Immature natural killer cell (primary cell): ENCODE measurements at regions not wholly inside any gene's neighbourhood (a gene's known extent, or its start where the extent isn't known, plus 50 kb on each side); places are given as distances from the start of the nearest gene placed in this dataset.

ENCODE experiments used
- DNase-seq, 3 donors: peaks; one replicate each; pipeline ENCODE4 v3.0.0; 2022; ENCODE audit warnings: mixed read lengths in 1 of 3
- H3K27ac Mint-ChIP-seq, 6 donors: one replicate each; pipeline ENCODE4 v1.8.0; 2020; ENCODE audit warnings: mixed read lengths in 6 of 6, mild to moderate bottlenecking in 5 of 6, inconsistent platforms in 4 of 6, moderate library complexity in 3 of 6
- H3K27me3 Mint-ChIP-seq, 3 donors: one replicate each; pipeline ENCODE4 v1.8.0; 2020 to 2021; ENCODE audit warnings: low read depth in 3 of 3, mild to moderate bottlenecking in 3 of 3, mixed read lengths in 3 of 3, moderate library complexity in 3 of 3, inconsistent platforms in 1 of 3
- H3K36me3 Mint-ChIP-seq, 3 donors: one replicate each; pipeline ENCODE4 v1.8.0; 2020; ENCODE audit warnings: mixed read lengths in 3 of 3, inconsistent platforms in 2 of 3, mild to moderate bottlenecking in 2 of 3
- H3K4me1 Mint-ChIP-seq, 2 donors: one replicate each; pipeline ENCODE4 v1.8.0; 2020; ENCODE audit warnings: inconsistent platforms in 2 of 2, mild to moderate bottlenecking in 2 of 2, mixed read lengths in 2 of 2, moderate library complexity in 1 of 2
- H3K4me3 Mint-ChIP-seq, 5 donors: one replicate each; pipeline ENCODE4 v1.8.0; 2020; ENCODE audit warnings: mild to moderate bottlenecking in 5 of 5, mixed read lengths in 5 of 5, inconsistent platforms in 3 of 5, moderate library complexity in 3 of 5
- H3K9me3 Mint-ChIP-seq, 6 donors: one replicate each; pipeline ENCODE4 v1.8.0; 2020; ENCODE audit warnings: mild to moderate bottlenecking in 6 of 6, mixed read lengths in 6 of 6, inconsistent platforms in 4 of 6, moderate library complexity in 3 of 6

DNA sequence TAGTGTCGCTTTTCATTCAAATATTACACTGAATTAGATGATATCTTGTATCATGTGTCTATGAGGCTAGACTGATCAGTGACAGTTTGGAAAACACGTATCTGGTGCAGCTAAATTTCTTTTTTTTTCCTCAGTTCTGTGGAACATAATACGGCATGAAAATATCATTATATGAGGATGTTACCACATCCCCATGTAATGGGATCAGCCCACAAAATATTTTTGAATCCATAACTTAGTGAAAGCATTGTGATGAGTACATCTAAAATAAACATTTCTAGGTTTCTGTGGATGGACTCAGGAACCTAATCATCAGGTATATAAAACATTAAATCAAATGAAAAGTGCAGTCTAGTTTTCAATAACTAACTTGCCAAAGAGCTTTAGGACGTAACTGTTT, 356.3 kb downstream of the USP25 start:
- DNase-seq, result no peak
- H3K9me3 Mint-ChIP-seq, result peaks cover 0 to 2% (median 0%) of the 10 kb centered on the region in 6 donors
- H3K27me3 Mint-ChIP-seq, result no peaks in the 10 kb centered on the region
- no peak overlapping the region for H3K27ac Mint-ChIP-seq
- H3K4me3 Mint-ChIP-seq, result no peak overlapping the region
- no peaks in the 10 kb centered on the region for H3K36me3 Mint-ChIP-seq
- H3K4me1 Mint-ChIP-seq, result no peaks in the 10 kb centered on the region

DNA sequence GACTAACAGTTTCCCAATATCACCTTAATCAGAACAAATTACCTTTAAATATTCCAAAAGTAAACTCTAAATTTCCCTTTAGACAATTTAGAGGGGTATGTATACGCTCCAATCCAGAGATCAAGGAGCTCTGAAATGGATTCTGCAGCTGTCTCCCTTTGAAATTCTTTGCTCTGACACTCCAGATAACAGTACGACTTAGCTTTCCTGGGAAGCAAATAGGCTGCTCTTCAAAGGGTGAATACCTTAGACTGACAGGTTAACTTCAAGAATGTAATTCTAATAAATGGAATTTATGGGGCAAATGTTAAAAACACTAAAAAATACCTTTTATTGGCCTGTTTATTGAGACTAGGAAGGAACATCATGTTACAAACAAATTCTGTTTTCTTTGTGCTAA, 357.2 kb downstream of the USP25 start:
- no peak for DNase-seq
- Mint-ChIP-seq H3K4me3 (no peak overlapping the region), H3K27ac (no peak overlapping the region), H3K27me3 (no peaks in the 10 kb centered on the region), H3K4me1 (no peaks in the 10 kb centered on the region), H3K36me3 (no peaks in the 10 kb centered on the region), H3K9me3 (peaks cover 0 to 2% (median 0%) of the 10 kb centered on the region in 6 donors)

DNA sequence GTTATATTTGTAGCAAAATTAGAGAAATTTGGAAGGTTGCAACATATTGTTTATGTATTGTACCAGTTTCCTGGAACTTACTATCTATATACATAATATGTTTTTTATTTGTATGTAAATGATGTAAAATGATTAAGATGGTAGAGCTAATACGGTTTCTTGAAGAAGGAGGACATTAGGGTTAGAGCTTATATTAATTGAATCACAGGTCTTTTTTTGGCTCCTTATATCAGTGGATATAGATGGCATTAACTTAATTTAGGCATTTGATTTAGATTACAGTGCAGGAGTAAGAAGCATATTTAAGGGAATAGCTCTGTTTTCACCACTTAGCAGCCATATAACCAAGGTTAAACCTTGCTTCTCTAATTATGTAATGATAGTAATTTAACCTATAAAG, 357.7 kb downstream of the USP25 start:
- no peaks in the 10 kb centered on the region for H3K4me1 Mint-ChIP-seq
- H3K27me3 Mint-ChIP-seq, result no peaks in the 10 kb centered on the region
- H3K36me3 Mint-ChIP-seq, result no peaks in the 10 kb centered on the region
- no peak for DNase-seq
- no peak overlapping the region for H3K4me3 Mint-ChIP-seq
- H3K27ac Mint-ChIP-seq, result no peak overlapping the region
- peaks cover 0 to 2% (median 0%) of the 10 kb centered on the region in 6 donors for H3K9me3 Mint-ChIP-seq

DNA sequence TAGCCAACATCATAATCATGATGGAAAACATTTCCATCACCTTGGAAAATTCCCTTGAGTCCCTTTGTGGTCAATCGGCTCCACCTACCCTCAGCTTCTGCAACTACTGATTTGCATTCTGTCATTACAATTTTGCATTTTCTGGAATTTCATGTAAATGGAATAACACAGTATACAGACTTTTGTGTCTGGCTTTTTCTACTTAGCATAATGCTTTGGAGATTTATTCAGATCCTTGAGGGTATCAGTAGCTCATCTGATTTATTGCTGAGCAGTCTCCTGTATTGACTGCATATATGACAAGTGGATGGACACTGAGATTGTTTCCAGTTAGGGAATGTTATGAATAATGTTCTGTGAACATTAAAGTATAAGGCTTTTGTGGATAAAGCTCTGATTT, 358.3 kb downstream of the USP25 start:
- H3K4me3 Mint-ChIP-seq, result no peak overlapping the region
- H3K27me3 Mint-ChIP-seq, result no peaks in the 10 kb centered on the region
- H3K9me3 Mint-ChIP-seq, result peaks cover 0 to 2% (median 0%) of the 10 kb centered on the region in 6 donors
- H3K36me3 Mint-ChIP-seq, result no peaks in the 10 kb centered on the region
- H3K27ac Mint-ChIP-seq, result no peak overlapping the region
- no peak for DNase-seq
- no peaks in the 10 kb centered on the region for H3K4me1 Mint-ChIP-seq

DNA sequence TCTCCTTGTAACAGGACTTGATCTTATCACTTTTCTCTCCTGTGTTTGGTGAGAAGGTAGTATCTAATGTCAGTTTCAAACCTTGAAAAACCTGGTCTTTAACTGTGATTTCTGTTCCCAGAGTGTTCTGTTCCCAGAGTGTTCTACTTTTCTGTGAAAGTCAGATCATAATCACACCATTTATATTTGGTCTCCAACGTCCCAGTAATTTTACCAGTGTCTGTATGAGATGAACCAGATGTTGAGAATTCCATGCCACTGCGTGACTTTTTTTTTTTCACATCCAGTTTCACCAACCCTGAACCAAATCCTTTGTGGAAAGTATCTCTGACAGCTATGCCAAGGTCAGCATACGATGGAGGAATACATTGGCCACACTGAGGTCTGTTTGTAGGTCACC, 365.2 kb downstream of the USP25 start:
- Mint-ChIP-seq H3K36me3 (no peaks in the 10 kb centered on the region), H3K4me1 (no peaks in the 10 kb centered on the region), H3K9me3 (peaks cover 2 to 10% (median 4%) of the 10 kb centered on the region in 6 donors), H3K4me3 (no peak overlapping the region), H3K27ac (no peak overlapping the region), H3K27me3 (no peaks in the 10 kb centered on the region)
- no peak for DNase-seq

- Mint-ChIP-seq H3K27me3 (no peaks in the 10 kb centered on the region), H3K4me1 (no peaks in the 10 kb centered on the region), H3K27ac (no peak overlapping the region), H3K9me3 (peaks cover 2 to 19% (median 8%) of the 10 kb centered on the region in 6 donors), H3K4me3 (no peak overlapping the region), H3K36me3 (no peaks in the 10 kb centered on the region)
- no peak for DNase-seq
Measured at GRCh38 chr21:16096988-16097387, 367.2 kb downstream of the USP25 start.

GRCh38 chr21:16102113-16102512, 372.3 kb downstream of the USP25 start:
- peaks cover 0 to 2% (median 2%) of the 10 kb centered on the region in 3 donors for H3K27me3 Mint-ChIP-seq
- H3K36me3 Mint-ChIP-seq, result no peaks in the 10 kb centered on the region
- peaks cover 4 to 37% (median 9%) of the 10 kb centered on the region in 6 donors for H3K9me3 Mint-ChIP-seq
- H3K4me3 Mint-ChIP-seq, result no peak overlapping the region
- DNase-seq, result no peak
- no peaks in the 10 kb centered on the region for H3K4me1 Mint-ChIP-seq
- no peak overlapping the region for H3K27ac Mint-ChIP-seq

DNA sequence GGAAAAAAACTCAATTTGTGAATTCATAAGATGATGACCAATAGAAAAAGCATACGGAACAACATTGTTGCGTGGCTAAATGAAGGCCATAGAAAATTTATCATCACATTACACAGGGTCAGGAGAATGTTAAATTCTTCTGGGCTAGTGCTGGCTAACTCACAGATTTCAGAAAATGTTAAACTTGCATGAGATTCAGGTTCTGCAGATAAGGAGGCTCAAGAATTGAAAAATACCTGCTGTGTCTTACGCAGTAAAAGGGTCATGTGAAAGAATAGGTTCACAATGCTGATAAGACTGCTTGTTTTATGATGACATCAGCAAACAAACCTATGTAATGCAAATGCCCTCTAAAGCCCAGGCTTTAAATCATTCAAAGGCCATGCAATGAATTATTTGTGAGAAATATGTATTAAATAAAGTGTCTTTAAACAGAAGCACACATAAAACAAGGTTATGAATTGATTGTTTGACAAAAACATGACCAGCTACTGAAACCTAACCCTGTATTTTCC, 378.8 kb downstream of the USP25 start:
- Mint-ChIP-seq H3K27ac (no peak overlapping the region), H3K9me3 (peaks cover 2 to 17% (median 5%) of the 10 kb centered on the region in 6 donors), H3K36me3 (no peaks in the 10 kb centered on the region), H3K4me3 (no peak overlapping the region), H3K27me3 (peaks cover 0 to 2% (median 0%) of the 10 kb centered on the region in 3 donors), H3K4me1 (no peaks in the 10 kb centered on the region)
- no peak for DNase-seq

- Mint-ChIP-seq H3K36me3 (no peaks in the 10 kb centered on the region), H3K4me1 (no peaks in the 10 kb centered on the region)
- DNase-seq, result no peak
Measured at GRCh38 chr21:16113052-16113715, 383.4 kb downstream of the USP25 start.

DNA sequence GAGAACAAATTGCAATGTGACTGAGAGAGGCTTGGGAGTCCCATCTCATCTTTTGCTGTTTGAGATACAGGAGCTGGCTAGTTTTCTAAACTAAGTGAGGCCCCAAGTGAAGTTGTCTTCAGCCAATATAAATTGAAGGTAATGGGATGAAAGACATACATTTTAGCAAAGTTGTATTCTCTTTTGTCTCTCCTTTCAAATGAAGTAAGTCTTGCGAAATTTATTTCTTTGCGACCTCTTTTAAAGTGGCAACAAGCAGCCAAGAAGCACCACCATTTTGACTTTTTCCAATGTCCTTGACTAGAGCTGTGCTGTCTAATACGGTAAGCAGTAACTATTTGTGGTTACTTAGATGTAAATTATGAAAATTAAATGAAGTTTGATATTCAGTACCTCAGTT, 385.7 kb downstream of the USP25 start:
- H3K9me3 Mint-ChIP-seq, result peaks cover 1 to 14% (median 2%) of the 10 kb centered on the region in 6 donors
- no peak for DNase-seq
- H3K27me3 Mint-ChIP-seq, result no peaks in the 10 kb centered on the region
- H3K36me3 Mint-ChIP-seq, result no peaks in the 10 kb centered on the region
- no peak overlapping the region for H3K4me3 Mint-ChIP-seq
- H3K27ac Mint-ChIP-seq, result no peak overlapping the region
- H3K4me1 Mint-ChIP-seq, result no peaks in the 10 kb centered on the region

More at GRCh38 chr21:16113052-16113715, 383.4 kb downstream of the USP25 start:
- Mint-ChIP-seq H3K27me3 (no peaks in the 10 kb centered on the region), H3K4me3 (no peak overlapping the region), H3K9me3 (peaks cover 1 to 14% (median 2%) of the 10 kb centered on the region in 6 donors), H3K27ac (no peak overlapping the region)

GRCh38 chr21:16116069-16116468, 386.3 kb downstream of the USP25 start:
- Mint-ChIP-seq H3K27ac (no peak overlapping the region), H3K27me3 (no peaks in the 10 kb centered on the region), H3K36me3 (no peaks in the 10 kb centered on the region), H3K9me3 (peaks cover 1 to 14% (median 4%) of the 10 kb centered on the region in 6 donors), H3K4me1 (no peaks in the 10 kb centered on the region), H3K4me3 (no peak overlapping the region)
- DNase-seq, result no peak

DNA sequence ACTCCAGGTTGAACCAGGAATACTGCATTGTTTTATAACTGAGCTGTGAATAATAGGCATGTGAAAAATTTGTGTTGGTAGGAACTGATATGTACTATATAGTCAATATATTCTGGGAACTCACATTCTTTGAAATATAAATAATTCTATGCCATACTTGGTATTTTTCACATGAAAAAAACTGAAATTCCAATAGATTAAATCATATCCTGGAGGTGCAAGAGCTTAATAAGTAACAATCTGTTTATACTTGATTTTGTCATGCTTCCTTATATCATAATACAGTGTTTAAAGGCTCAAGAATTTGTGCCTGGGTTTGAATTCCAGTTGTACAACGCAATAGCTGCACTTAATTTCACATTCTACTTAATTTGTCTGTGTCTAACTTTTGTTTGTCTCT, 387.0 kb downstream of the USP25 start:
- DNase-seq, result no peak
- Mint-ChIP-seq H3K9me3 (peaks cover 1 to 14% (median 4%) of the 10 kb centered on the region in 6 donors), H3K27ac (no peak overlapping the region), H3K36me3 (no peaks in the 10 kb centered on the region), H3K27me3 (no peaks in the 10 kb centered on the region), H3K4me3 (no peak overlapping the region), H3K4me1 (no peaks in the 10 kb centered on the region)

GRCh38 chr21:16117331-16117730, 387.5 kb downstream of the USP25 start:
- H3K27ac Mint-ChIP-seq, result no peak overlapping the region

GRCh38 chr21:16117851-16118590, 388.2 kb downstream of the USP25 start:
- H3K4me3 Mint-ChIP-seq, result no peak overlapping the region
- no peaks in the 10 kb centered on the region for H3K4me1 Mint-ChIP-seq
- H3K36me3 Mint-ChIP-seq, result no peaks in the 10 kb centered on the region
- H3K27ac Mint-ChIP-seq, result no peak overlapping the region
- no peaks in the 10 kb centered on the region for H3K27me3 Mint-ChIP-seq
- peaks cover 1 to 12% (median 4%) of the 10 kb centered on the region in 6 donors for H3K9me3 Mint-ChIP-seq
- DNase-seq, result no peak

More at GRCh38 chr21:16117331-16117730, 387.5 kb downstream of the USP25 start:
- Mint-ChIP-seq H3K36me3 (no peaks in the 10 kb centered on the region), H3K27me3 (no peaks in the 10 kb centered on the region), H3K4me3 (no peak overlapping the region), H3K9me3 (peaks cover 1 to 14% (median 4%) of the 10 kb centered on the region in 6 donors), H3K4me1 (no peaks in the 10 kb centered on the region)
- DNase-seq, result no peak
